Right atrium auricular region (tissue), 2 donors: ENCODE measurements at regions not wholly inside any gene's neighbourhood (a gene's known extent, or its start where the extent isn't known, plus 50 kb on each side); places are given as distances from the start of the nearest gene placed in this dataset.

Experiments used
- DNase-seq: peaks from one replicate; pipeline ENCODE4 v3.0.0-alpha.2; 2019; ENCODE audit warnings: low spot score
- H3K27ac ChIP-seq, 2 donors: fragments of 200-600 bp; sonication (generic); 1 replicate in 1 of 2; 2 replicates in 1 of 2; pipeline ENCODE4 v1.5.1; 2016 to 2019
- H3K27me3 ChIP-seq, 2 donors: fragments of 200-600 bp; sonication (generic); one replicate each; pipeline versions ENCODE4 v1.5.1 to v1.6.0; 2017 to 2019
- H3K36me3 ChIP-seq: fragments of 200-600 bp; sonication (generic); one replicate; pipeline ENCODE4 v1.5.1; 2016
- H3K4me1 ChIP-seq, 2 donors: fragments of 200-600 bp; sonication (generic); one replicate each; pipeline versions ENCODE4 v1.5.1 to v1.6.0; 2017 to 2019
- H3K4me3 ChIP-seq, 2 donors: fragments of 200-600 bp; sonication (generic); 1 replicate in 1 of 2; 2 replicates in 1 of 2; pipeline ENCODE4 v1.5.1; 2017 to 2019; ENCODE audit warnings: mild to moderate bottlenecking in 1 of 2, moderate library complexity in 1 of 2
- H3K9me3 ChIP-seq, 2 donors: fragments of 200-600 bp; sonication (generic); one replicate each; pipeline ENCODE4 v1.5.1; 2019
- CTCF ChIP-seq, 2 donors: fragments of 200-600 bp; sonication (generic); IDR thresholded peaks; one replicate each; pipeline ENCODE4 v1.5.1; 2019; ENCODE audit warnings: antibody characterized with exemption in 2 of 2

GRCh38 chr6:126608681-126609080 is 268.8 kb downstream of the CENPW start:
- H3K27me3 ChIP-seq, result no peaks in the 10 kb centered on the region
- H3K36me3 ChIP-seq, result no peaks in the 10 kb centered on the region
- no peaks in the 10 kb centered on the region for H3K4me1 ChIP-seq
- no peak overlapping the region for H3K4me3 ChIP-seq
- H3K9me3 ChIP-seq, result peaks cover 0 to 8% of the 10 kb centered on the region in 2 donors
- H3K27ac ChIP-seq, result no peak overlapping the region
- DNase-seq, result no peak
- TF ChIP-seq CTCF (IDR thresholded peaks at IDR 0.05), result no peak

GRCh38 chr6:126614642-126615504 is 275.0 kb downstream of the CENPW start:
- H3K27ac ChIP-seq, result no peak overlapping the region
- no peaks in the 10 kb centered on the region for H3K36me3 ChIP-seq
- DNase-seq, result no peak
- no peak overlapping the region for H3K4me3 ChIP-seq
- no peak for TF ChIP-seq CTCF (IDR thresholded peaks at IDR 0.05)
- H3K4me1 ChIP-seq, result no peaks in the 10 kb centered on the region
- peaks cover 0 to 8% of the 10 kb centered on the region in 2 donors for H3K9me3 ChIP-seq
- no peaks in the 10 kb centered on the region for H3K27me3 ChIP-seq

- no peaks in the 10 kb centered on the region for H3K4me1 ChIP-seq
- DNase-seq, result no peak
- peaks cover 0 to under 1% of the 10 kb centered on the region in 2 donors for H3K9me3 ChIP-seq
- no peak overlapping the region for H3K27ac ChIP-seq
- no peak overlapping the region for H3K4me3 ChIP-seq
- no peaks in the 10 kb centered on the region for H3K36me3 ChIP-seq
- no peaks in the 10 kb centered on the region for H3K27me3 ChIP-seq
- TF ChIP-seq CTCF (IDR thresholded peaks at IDR 0.05), result no peak
These were observed 277.0 kb downstream of the CENPW start for GRCh38 chr6:126616866-126617265.

GRCh38 chr6:126618639-126619343 is 278.9 kb downstream of the CENPW start:
- H3K27me3 ChIP-seq, result no peaks in the 10 kb centered on the region
- no peaks in the 10 kb centered on the region for H3K9me3 ChIP-seq
- H3K27ac ChIP-seq, result no peak overlapping the region
- no peaks in the 10 kb centered on the region for H3K4me1 ChIP-seq
- no peak for DNase-seq
- H3K4me3 ChIP-seq, result no peak overlapping the region
- no peak for TF ChIP-seq CTCF (IDR thresholded peaks at IDR 0.05)
- H3K36me3 ChIP-seq, result no peaks in the 10 kb centered on the region

GRCh38 chr6:126620719-126621118 is 280.8 kb downstream of the CENPW start:
- Histone ChIP-seq H3K4me3 (no peak overlapping the region), H3K9me3 (no peaks in the 10 kb centered on the region), H3K36me3 (no peaks in the 10 kb centered on the region), H3K27ac (no peak overlapping the region), H3K4me1 (no peaks in the 10 kb centered on the region), H3K27me3 (no peaks in the 10 kb centered on the region)
- no peak for TF ChIP-seq CTCF (IDR thresholded peaks at IDR 0.05)
- DNase-seq, result no peak
